IMR-90 (cell line): ENCODE measurements at regions not wholly inside any gene's neighbourhood (a gene's known extent, or its start where the extent isn't known, plus 50 kb on each side); places are given as distances from the start of the nearest gene placed in this dataset.
"Not testable (repeated sequence)": the region's sequence is repeated elsewhere in the genome, so short reads cannot be mapped to it uniquely, and the experiment has no call there.

Experiments
- ATAC-seq: fragments of 200-7000 bp; cut with Tn5 transposase; 2 replicates; pipeline ENCODE4 v1.9.1; 2020; ENCODE audit warnings: low read depth, mild to moderate bottlenecking, moderate library complexity
- BruUV-seq: library from RNA; stranded (reverse); fragments of 400-500 nt; replicated peaks from 2 replicates; lab custom pipeline; 2021; lab: Mats Ljungman, UMichigan
- CTCF ChIA-PET: fragments of 300-600 bp; formaldehyde crosslinking; extraction: SDS; loops from one replicate; lab custom pipeline; 2021; ENCODE audit warnings: antibody characterized with exemption; lab: Yijun Ruan, JAX
- POLR2A ChIA-PET: fragments of 300-600 bp; sonication (Branson Sonifier 250); formaldehyde crosslinking; loops from one replicate; lab custom pipeline; 2022; ENCODE audit warnings: antibody characterized with exemption; ENCODE audit not compliant: unreplicated experiment; lab: Charles Lee
- DNase-seq: peaks from one replicate; pipeline ENCODE4 v3.0.0; 2013
- H2AFZ ChIP-seq: replicated peaks from 2 replicates; pipeline ENCODE3; 2013; ENCODE audit warnings: low read length, mild to moderate bottlenecking; ENCODE audit not compliant: poor library complexity
- H2AK5ac ChIP-seq: 2 replicates; pipeline ENCODE4 v1.6.1; 2013; ENCODE audit warnings: low read depth, low read length, inconsistent platforms
- H2AK9ac ChIP-seq: replicated peaks from 2 replicates; pipeline ENCODE3; 2013; ENCODE audit warnings: mild to moderate bottlenecking, low read depth, low read length, moderate library complexity; ENCODE audit not compliant: poor library complexity
- H2BK120ac ChIP-seq: 2 replicates; pipeline ENCODE4 v1.6.1; 2013; ENCODE audit warnings: low read depth, low read length, inconsistent platforms
- H2BK15ac ChIP-seq: 3 replicates; pipeline ENCODE4 v1.6.1; 2013; ENCODE audit warnings: low read depth, low read length, inconsistent platforms
- H2BK20ac ChIP-seq: 2 replicates; pipeline ENCODE4 v1.6.1; 2013; ENCODE audit warnings: low read depth, mild to moderate bottlenecking, inconsistent platforms, low read length, moderate library complexity
- H2BK5ac ChIP-seq: 2 replicates; pipeline ENCODE4 v1.6.1; 2013; ENCODE audit warnings: mild to moderate bottlenecking, low read depth, low read length, inconsistent platforms; ENCODE audit not compliant: poor library complexity, severe bottlenecking
- H3K14ac ChIP-seq: replicated peaks from 2 replicates; pipeline ENCODE4 v1.6.1; 2013; ENCODE audit warnings: low read depth, low read length, inconsistent platforms
- H3K18ac ChIP-seq: 2 replicates; pipeline ENCODE4 v1.6.1; 2013; ENCODE audit warnings: low read depth, low read length, control low read depth
- H3K23ac ChIP-seq: 2 replicates; pipeline ENCODE4 v1.6.1; 2013; ENCODE audit warnings: low read depth, low read length, inconsistent platforms
- H3K27ac ChIP-seq: 2 replicates; pipeline ENCODE4 v1.5.1; 2013; ENCODE audit warnings: mild to moderate bottlenecking, control low read depth, low read length; ENCODE audit not compliant: insufficient read depth
- H3K27me3 ChIP-seq: 2 replicates; pipeline ENCODE4 v1.6.1; 2013; ENCODE audit warnings: low read length; ENCODE audit not compliant: control insufficient read depth, insufficient read depth
- H3K36me3 ChIP-seq: 2 replicates; pipeline ENCODE4 v1.6.1; 2013; ENCODE audit warnings: low read length, mixed read lengths; ENCODE audit not compliant: control insufficient read depth, insufficient read depth
- H3K4ac ChIP-seq: 2 replicates; pipeline ENCODE4 v1.6.1; 2013; ENCODE audit warnings: low read depth, low read length, inconsistent platforms
- H3K4me1 ChIP-seq: 2 replicates; pipeline ENCODE4 v1.6.1; 2013; ENCODE audit warnings: low read length, mixed read lengths; ENCODE audit not compliant: control insufficient read depth, insufficient read depth
- H3K4me2 ChIP-seq: 2 replicates; pipeline ENCODE4 v1.6.1; 2013; ENCODE audit warnings: low read depth, mild to moderate bottlenecking, control low read depth, low read length, moderate library complexity
- H3K4me3 ChIP-seq: 2 replicates; pipeline ENCODE4 v1.5.1; 2013; ENCODE audit warnings: low read depth, mild to moderate bottlenecking, control low read depth, low read length, moderate library complexity; ENCODE audit not compliant: insufficient read depth
- H3K56ac ChIP-seq: 2 replicates; pipeline ENCODE4 v1.6.1; 2013; ENCODE audit warnings: low read length, inconsistent platforms; ENCODE audit not compliant: insufficient read depth; ENCODE audit errors: extremely low read depth
- H3K79me1 ChIP-seq, 2 experiments: 2 replicates each; pipeline ENCODE4 v1.6.1; 2013; ENCODE audit warnings: low read length in 2 of 2, inconsistent platforms in 1 of 2, low read depth in 1 of 2
- H3K9ac ChIP-seq: 2 replicates; pipeline ENCODE4 v1.6.1; 2013; ENCODE audit warnings: low read depth, low read length, control low read depth
- H3K9me1 ChIP-seq: 2 replicates; pipeline ENCODE4 v1.6.1; 2013; ENCODE audit warnings: low read length, inconsistent platforms; ENCODE audit not compliant: insufficient read depth
- H3K9me3 ChIP-seq: 2 replicates; pipeline ENCODE4 v1.6.1; 2013; ENCODE audit warnings: low read length; ENCODE audit not compliant: control insufficient read depth, insufficient read depth
- H4K20me1 ChIP-seq: 2 replicates; pipeline ENCODE4 v1.6.1; 2013; ENCODE audit warnings: low read length, inconsistent platforms; ENCODE audit not compliant: insufficient read depth
- H4K5ac ChIP-seq: 2 replicates; pipeline ENCODE4 v1.6.1; 2013; ENCODE audit warnings: mild to moderate bottlenecking, low read depth, low read length, control low read depth
- H4K8ac ChIP-seq, 2 experiments: 2 replicates each; pipeline ENCODE4 v1.6.1; 2013; ENCODE audit warnings: low read depth in 2 of 2, low read length in 2 of 2, control low read depth in 1 of 2, inconsistent platforms in 1 of 2
- H4K91ac ChIP-seq: 2 replicates; pipeline ENCODE4 v1.6.1; 2013; ENCODE audit warnings: low read depth, low read length, inconsistent platforms; ENCODE audit not compliant: insufficient read depth
- WGBS, 2 experiments: methylation state at CpG; one replicate each; pipeline versions ENCODE4 v1.1.5 to v1.1.7; 2013; ENCODE audit warnings: missing lambda C conversion rate in 2 of 2; ENCODE audit not compliant: insufficient read length in 1 of 2; ENCODE audit errors: extremely low coverage in 2 of 2; 5-methylcytosine and 5-hydroxymethylcytosine counted together
- dilution Hi-C: fragments of 300-500 bp; cut with HindIII; formaldehyde crosslinking; loops from one replicate; pipeline ENCODE4 v1.14.3; 2018; ENCODE audit warnings: low sequenced_read_pairs; ENCODE audit not compliant: unreplicated experiment
- in situ Hi-C: fragments of 300-500 bp; cut with MboI; formaldehyde crosslinking; loops from 3 replicates; pipeline ENCODE4 v1.14.3; 2019; ENCODE audit warnings: low sequenced_read_pairs, inconsistent platforms, mixed read lengths
- intact Hi-C: fragments of 100-400 bp; cut with micrococcal nuclease; formaldehyde crosslinking; loops from 2 replicates; pipeline ENCODE4 v1.10.0; 2022

DNA sequence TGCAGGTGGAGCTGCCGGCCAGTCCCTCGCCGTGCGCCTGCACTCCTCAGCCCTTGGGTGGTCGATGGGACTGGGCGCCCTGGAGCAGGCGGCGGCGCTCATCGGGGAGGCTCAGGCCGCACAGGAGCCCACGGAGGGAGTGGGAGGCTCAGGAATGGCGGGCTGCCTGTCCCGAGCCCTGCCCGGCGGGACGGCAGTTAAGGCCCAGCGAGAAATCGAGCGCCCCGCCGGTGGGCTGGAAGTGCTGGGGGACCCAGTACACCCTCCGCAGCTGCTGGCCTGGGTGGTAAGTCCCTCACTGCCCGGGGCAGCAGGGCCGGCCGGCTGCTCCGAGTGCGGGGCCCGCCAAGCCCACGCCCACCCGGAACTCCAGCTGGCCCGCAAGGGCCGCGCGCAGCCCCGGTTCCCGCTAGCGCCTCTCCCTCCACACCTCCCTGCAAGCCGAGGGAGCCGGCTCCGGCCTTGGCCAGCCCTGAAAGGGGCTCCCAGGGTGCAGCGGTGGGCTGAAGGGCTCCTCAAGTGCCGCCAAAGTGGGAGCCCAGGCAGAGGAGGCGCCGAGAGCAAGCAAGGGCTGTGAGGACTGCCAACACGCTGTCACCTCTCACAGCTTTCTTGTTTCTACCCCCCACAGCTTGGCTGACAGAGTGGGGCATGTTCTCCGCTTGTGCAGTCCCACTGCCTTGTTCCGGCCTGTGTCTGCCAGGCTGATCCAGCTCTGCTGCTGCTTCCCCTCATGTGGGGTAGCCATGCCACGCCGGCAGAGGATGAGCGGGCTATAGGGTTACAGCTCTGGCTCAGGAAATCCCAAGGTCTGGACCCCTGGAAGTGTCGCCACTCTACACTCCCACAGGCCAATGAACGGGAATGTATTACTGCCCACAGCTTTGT is 886.7 kb downstream of the FAT4 start:
- 97% methylated on average over 5 of the region's 53 CpGs; no CpG with 5 or more reads in 1 of the 2 experiments for WGBS, 2 experiments
- BruUV-seq, H3K14ac ChIP-seq, H3K79me1 ChIP-seq, H3K4me1 ChIP-seq, H2AK5ac ChIP-seq, H3K36me3 ChIP-seq, H3K56ac ChIP-seq, POLR2A ChIA-PET, ATAC-seq, H2BK120ac ChIP-seq, H2AFZ ChIP-seq, in situ Hi-C loops, H3K27ac ChIP-seq, H4K5ac ChIP-seq, H3K27me3 ChIP-seq, H3K9me1 ChIP-seq, H2BK15ac ChIP-seq, H2AK9ac ChIP-seq, H3K9me3 ChIP-seq, H2BK5ac ChIP-seq, CTCF ChIA-PET, H4K8ac ChIP-seq, H2BK20ac ChIP-seq, H3K23ac ChIP-seq, H3K4me3 ChIP-seq, DNase-seq, H3K4me2 ChIP-seq, H3K18ac ChIP-seq, H4K20me1 ChIP-seq, intact Hi-C loops, H3K9ac ChIP-seq, dilution Hi-C loops, H3K4ac ChIP-seq, H4K91ac ChIP-seq: not testable (repeated sequence)
